B cell (primary cell): ENCODE measurements at regions not wholly inside any gene's neighbourhood (a gene's known extent, or its start where the extent isn't known, plus 50 kb on each side); places are given as distances from the start of the nearest gene placed in this dataset.

Experiments used
- CTCF ChIP-seq: fragments of 200-600 bp; IDR thresholded peaks from one replicate; pipeline ENCODE4 v1.8.0; 2022; ENCODE audit warnings: antibody characterized with exemption, mild to moderate bottlenecking
- EZH2 ChIP-seq: IDR thresholded peaks from 2 replicates; pipeline ENCODE4 v1.6.1; 2012; ENCODE audit warnings: borderline replicate concordance, low read depth, mild to moderate bottlenecking, moderate library complexity, low read length; ENCODE audit not compliant: insufficient read depth, poor library complexity, severe bottlenecking

GRCh38 chr2:53437371-53437770 lies 330.2 kb upstream of the CHAC2 start:
- TF ChIP-seq CTCF = no peak
- TF ChIP-seq EZH2 = no peak
